ENCODE measurements at regions not wholly inside any gene's neighbourhood (a gene's known extent, or its start where the extent isn't known, plus 50 kb on each side); places are given as distances from the start of the nearest gene placed in this dataset.
"Not testable (repeated sequence)": the region's sequence is repeated elsewhere in the genome, so short reads cannot be mapped to it uniquely, and the experiment has no call there.

GRCh38 chr6:163738304-163738703 lies 323.8 kb downstream of the QKI start:
- H3K27me3 ChIP-seq: no peaks in the 10 kb centered on the region
- peaks cover 0 to 18% (median 5%) of the 10 kb centered on the region in 4 donors for H3K4me1 ChIP-seq
- WGBS: 76% methylated on average over 3 of the region's 3 CpGs
- no peaks in the 10 kb centered on the region for H3K9me3 ChIP-seq
- H3K36me3 ChIP-seq: no peaks in the 10 kb centered on the region
- H3K4me3 ChIP-seq: no peak overlapping the region
- no peak for DNase-seq (ENCODE audit: extremely low spot score)
- intact Hi-C loops (cut with DNase I): no loop called here
- no peak overlapping the region for H3K27ac ChIP-seq (replicated peaks in 1 of 4)
- TF ChIP-seq POLR2AphosphoS5 (IDR thresholded peaks at IDR 0.05) (no peak), CTCF (IDR thresholded peaks at IDR 0.05) (no peak), EP300 (IDR thresholded peaks at IDR 0.05) (no peak)

GRCh38 chr6:163735076-163735475 lies 320.6 kb downstream of the QKI start:
- TF ChIP-seq CTCF (IDR thresholded peaks at IDR 0.05): no peak
- no peak for TF ChIP-seq POLR2A (IDR thresholded peaks at IDR 0.05; ENCODE audit: low read depth)
- no peak for TF ChIP-seq EP300 (IDR thresholded peaks at IDR 0.05)
- TF ChIP-seq POLR2AphosphoS5 (IDR thresholded peaks at IDR 0.05): no peak
- intact Hi-C loops (cut with DNase I): no loop called here
- Histone ChIP-seq H3K9me3 (no peaks in the 10 kb centered on the region), H3K4me3 (no peak overlapping the region), H3K4me1 (peaks cover 0 to 22% (median 8%) of the 10 kb centered on the region in 4 donors), H3K27ac (replicated peaks in 1 of 4) (no peak overlapping the region), H3K27me3 (no peaks in the 10 kb centered on the region), H3K36me3 (no peaks in the 10 kb centered on the region)
- DNase-seq (ENCODE audit: extremely low spot score): no peak
- WGBS: 91% methylated on average over 5 of the region's 5 CpGs

- no peaks in the 10 kb centered on the region for H3K9me3 ChIP-seq
- no peak for TF ChIP-seq POLR2A (IDR thresholded peaks at IDR 0.05; ENCODE audit: low read depth)
- no peak for TF ChIP-seq EP300 (IDR thresholded peaks at IDR 0.05)
- TF ChIP-seq CTCF (IDR thresholded peaks at IDR 0.05): no peak
- no peak for TF ChIP-seq POLR2AphosphoS5 (IDR thresholded peaks at IDR 0.05)
- DNase-seq (ENCODE audit: extremely low spot score): no peak
- H3K27me3 ChIP-seq: no peaks in the 10 kb centered on the region
- 62% methylated on average over 2 of the region's 2 CpGs for WGBS
- H3K4me1 ChIP-seq: peaks cover 0 to 8% (median 4%) of the 10 kb centered on the region in 4 donors
- H3K27ac ChIP-seq (replicated peaks in 1 of 4): no peak overlapping the region
- intact Hi-C loops (cut with DNase I): no loop called here
- H3K36me3 ChIP-seq: no peaks in the 10 kb centered on the region
- H3K4me3 ChIP-seq: no peak overlapping the region
Measured at GRCh38 chr6:163733061-163733460, 318.5 kb downstream of the QKI start.

GRCh38 chr6:163732479-163732878 lies 318.0 kb downstream of the QKI start:
- no peak for DNase-seq (ENCODE audit: extremely low spot score)
- Histone ChIP-seq H3K36me3 (no peaks in the 10 kb centered on the region), H3K27me3 (no peaks in the 10 kb centered on the region), H3K27ac (replicated peaks in 1 of 4) (no peak overlapping the region), H3K4me1 (peaks cover 0 to 8% (median 4%) of the 10 kb centered on the region in 4 donors), H3K9me3 (no peaks in the 10 kb centered on the region), H3K4me3 (no peak overlapping the region)
- TF ChIP-seq POLR2A (IDR thresholded peaks at IDR 0.05; ENCODE audit: low read depth) (no peak), CTCF (IDR thresholded peaks at IDR 0.05) (no peak), EP300 (IDR thresholded peaks at IDR 0.05) (no peak), POLR2AphosphoS5 (IDR thresholded peaks at IDR 0.05) (no peak)
- WGBS: 33% methylated on average over 3 of the region's 3 CpGs
- intact Hi-C loops (cut with DNase I): no loop called here

- H3K4me1 ChIP-seq; DNase-seq (ENCODE audit: extremely low spot score); H3K4me3 ChIP-seq; H3K36me3 ChIP-seq; H3K27me3 ChIP-seq; H3K27ac ChIP-seq (replicated peaks in 1 of 4); H3K9me3 ChIP-seq; intact Hi-C loops (cut with DNase I): not testable (repeated sequence)
- WGBS: 97% methylated on average over 9 of the region's 9 CpGs
Measured at GRCh38 chr6:163732014-163732351, 317.5 kb downstream of the QKI start.

Measured in esophagus muscularis mucosa (tissue), 4 donors.